ENCODE measurements at regions not wholly inside any gene's neighbourhood (a gene's known extent, or its start where the extent isn't known, plus 50 kb on each side); places are given as distances from the start of the nearest gene placed in this dataset.

- no peak for DNase-seq
These were observed 572.0 kb downstream of the UTRN start for GRCh38 chr6:144857086-144857485.

- no peak for DNase-seq
These were observed 577.6 kb downstream of the UTRN start for GRCh38 chr6:144862769-144863168.

GRCh38 chr6:144867761-144868160, 582.6 kb downstream of the UTRN start:
- no peak for DNase-seq

GRCh38 chr6:144870782-144871181, 585.6 kb downstream of the UTRN start:
- DNase-seq = no peak

- no peak for DNase-seq
These were observed 588.7 kb downstream of the UTRN start for GRCh38 chr6:144873623-144874378.

- no peak for DNase-seq
These were observed 591.6 kb downstream of the UTRN start for GRCh38 chr6:144876689-144877088.

GRCh38 chr6:144877118-144877517, 592.0 kb downstream of the UTRN start:
- no peak for DNase-seq

- DNase-seq = no peak
These were observed 593.4 kb downstream of the UTRN start for GRCh38 chr6:144878577-144878976.

- DNase-seq = no peak
These were observed 594.3 kb downstream of the UTRN start for GRCh38 chr6:144879436-144879835.

- no peak for DNase-seq
These were observed 597.3 kb downstream of the UTRN start for GRCh38 chr6:144882425-144882824.

GRCh38 chr6:144883915-144884314, 598.8 kb downstream of the UTRN start:
- DNase-seq = no peak

GRCh38 chr6:144885817-144886216, 600.7 kb downstream of the UTRN start:
- DNase-seq = no peak

- DNase-seq = no peak
These were observed 601.5 kb downstream of the UTRN start for GRCh38 chr6:144886682-144887081.

- no peak for DNase-seq
These were observed 603.5 kb downstream of the UTRN start for GRCh38 chr6:144888621-144889020.

- DNase-seq = no peak
These were observed 608.6 kb downstream of the UTRN start for GRCh38 chr6:144893680-144894151.

GRCh38 chr6:144894240-144894639, 609.1 kb downstream of the UTRN start:
- DNase-seq = no peak

GRCh38 chr6:144895313-144896278, 610.5 kb downstream of the UTRN start:
- DNase-seq = no peak

GRCh38 chr6:144896289-144896688, 611.2 kb downstream of the UTRN start:
- DNase-seq = no peak

GRCh38 chr6:144896871-144897270, 611.7 kb downstream of the UTRN start:
- no peak for DNase-seq

GRCh38 chr6:144897441-144897921, 612.3 kb downstream of the UTRN start:
- DNase-seq = no peak

- DNase-seq = no peak
These were observed 613.0 kb downstream of the UTRN start for GRCh38 chr6:144898052-144898689.

GRCh38 chr6:144898741-144899140, 613.6 kb downstream of the UTRN start:
- no peak for DNase-seq

- no peak for DNase-seq
These were observed 614.0 kb downstream of the UTRN start for GRCh38 chr6:144899161-144899560.
